ENCODE measurements at regions not wholly inside any gene's neighbourhood (a gene's known extent, or its start where the extent isn't known, plus 50 kb on each side); places are given as distances from the start of the nearest gene placed in this dataset.

GRCh38 chr12:127081058-127081457 lies 1185.9 kb upstream of the TMEM132C start:
- no peak overlapping the region for H3K27ac ChIP-seq
- TF ChIP-seq ZFX (IDR thresholded peaks at IDR 0.05; ENCODE audit: borderline replicate concordance) (no peak), CTCF (IDR thresholded peaks at IDR 0.05) (no peak)

- H3K27ac ChIP-seq: peak overlapping the region; percentile 53
- TF ChIP-seq CTCF (IDR thresholded peaks at IDR 0.05): no peak
- TF ChIP-seq ZFX (IDR thresholded peaks at IDR 0.05; ENCODE audit: borderline replicate concordance): no peak
Observed at GRCh38 chr12:127083008-127083949, 1183.7 kb upstream of the TMEM132C start.

GRCh38 chr12:127101076-127101475 lies 1165.9 kb upstream of the TMEM132C start:
- TF ChIP-seq ZFX (IDR thresholded peaks at IDR 0.05; ENCODE audit: borderline replicate concordance): no peak
- TF ChIP-seq CTCF (IDR thresholded peaks at IDR 0.05): no peak
- no peak overlapping the region for H3K27ac ChIP-seq

- no peak overlapping the region for H3K27ac ChIP-seq
- no peak for TF ChIP-seq ZFX (IDR thresholded peaks at IDR 0.05; ENCODE audit: borderline replicate concordance)
- no peak for TF ChIP-seq CTCF (IDR thresholded peaks at IDR 0.05)
Observed at GRCh38 chr12:127106041-127106440, 1160.9 kb upstream of the TMEM132C start.

GRCh38 chr12:127106697-127107096 lies 1160.3 kb upstream of the TMEM132C start:
- no peak overlapping the region for H3K27ac ChIP-seq
- TF ChIP-seq CTCF (IDR thresholded peaks at IDR 0.05) (no peak), ZFX (IDR thresholded peaks at IDR 0.05; ENCODE audit: borderline replicate concordance) (no peak)

GRCh38 chr12:127107744-127108143 lies 1159.2 kb upstream of the TMEM132C start:
- no peak overlapping the region for H3K27ac ChIP-seq
- TF ChIP-seq CTCF (IDR thresholded peaks at IDR 0.05) (no peak), ZFX (IDR thresholded peaks at IDR 0.05; ENCODE audit: borderline replicate concordance) (no peak)
